Astrocyte (in vitro differentiated cells and primary cell): ENCODE measurements at regions not wholly inside any gene's neighbourhood (a gene's known extent, or its start where the extent isn't known, plus 50 kb on each side); places are given as distances from the start of the nearest gene placed in this dataset.
A peak's percentile ranks its signal among the peaks of the same experiment; 100 is the strongest.

ENCODE experiments used
- DNase-seq: peaks from one replicate; pipeline ENCODE4 v3.0.0-alpha.2; 2010; ENCODE audit warnings: low read depth
- FAIRE-seq: peaks from 2 replicates; lab custom pipeline; 2011; peaks lifted over from hg19 to GRCh38; lab: Jason Lieb, UNC
- H2AFZ ChIP-seq: 2 replicates; pipeline ENCODE4 v1.6.0; 2012; ENCODE audit warnings: low read depth, low read length, inconsistent platforms
- H3K27ac ChIP-seq: 2 replicates; pipeline ENCODE4 v1.5.1; 2011; ENCODE audit warnings: low read depth, low read length, inconsistent platforms
- H3K27me3 ChIP-seq: 2 replicates; pipeline ENCODE4 v1.6.0; 2011; ENCODE audit warnings: low read length, inconsistent platforms; ENCODE audit not compliant: insufficient read depth
- H3K36me3 ChIP-seq: 2 replicates; pipeline ENCODE4 v1.5.1; 2011; ENCODE audit warnings: low read length, inconsistent platforms; ENCODE audit not compliant: insufficient read depth
- H3K4me1 ChIP-seq: 2 replicates; pipeline ENCODE4 v1.5.1; 2011; ENCODE audit warnings: low read length, inconsistent platforms; ENCODE audit not compliant: insufficient read depth
- H3K4me2 ChIP-seq: 2 replicates; pipeline ENCODE4 v1.6.0; 2012; ENCODE audit warnings: low read length, inconsistent platforms
- H3K4me3 ChIP-seq: 2 replicates; pipeline ENCODE4 v1.5.1; 2011; ENCODE audit warnings: low read depth, mild to moderate bottlenecking, low read length, inconsistent platforms; ENCODE audit not compliant: insufficient read depth
- H3K79me2 ChIP-seq: 2 replicates; pipeline ENCODE4 v1.6.0; 2012; ENCODE audit warnings: mild to moderate bottlenecking, low read length, inconsistent platforms; ENCODE audit not compliant: insufficient read depth
- H3K9ac ChIP-seq: 2 replicates; pipeline ENCODE4 v1.6.0; 2012; ENCODE audit warnings: mild to moderate bottlenecking, low read length, inconsistent platforms
- H3K9me3 ChIP-seq: 2 replicates; pipeline ENCODE4 v1.5.1; 2012; ENCODE audit warnings: low read depth, mild to moderate bottlenecking, low read length, inconsistent platforms; ENCODE audit not compliant: insufficient read depth
- H4K20me1 ChIP-seq: 2 replicates; pipeline ENCODE4 v1.6.0; 2012; ENCODE audit warnings: low read length, inconsistent platforms; ENCODE audit not compliant: insufficient read depth
- H3K27ac Mint-ChIP-seq: one replicate; pipeline ENCODE4 v1.8.0; 2021; ENCODE audit warnings: mild to moderate bottlenecking, mixed read lengths; ENCODE audit not compliant: unreplicated experiment
- H3K27me3 Mint-ChIP-seq: one replicate; pipeline ENCODE4 v1.8.0; 2021; ENCODE audit warnings: low read depth, mixed read lengths; ENCODE audit not compliant: unreplicated experiment
- H3K36me3 Mint-ChIP-seq: one replicate; pipeline ENCODE4 v1.8.0; 2021; ENCODE audit warnings: low read depth, mixed read lengths; ENCODE audit not compliant: unreplicated experiment
- H3K4me1 Mint-ChIP-seq: one replicate; pipeline ENCODE4 v1.8.0; 2021; ENCODE audit warnings: low read depth, mixed read lengths; ENCODE audit not compliant: unreplicated experiment
- H3K4me3 Mint-ChIP-seq: one replicate; pipeline ENCODE4 v1.8.0; 2021; ENCODE audit warnings: mild to moderate bottlenecking, moderate library complexity, mixed read lengths; ENCODE audit not compliant: unreplicated experiment
- H3K9me3 Mint-ChIP-seq: one replicate; pipeline ENCODE4 v1.8.0; 2021; ENCODE audit warnings: mild to moderate bottlenecking, mixed read lengths; ENCODE audit not compliant: unreplicated experiment
- EZH2 ChIP-seq: IDR thresholded peaks from 2 replicates; pipeline ENCODE4 v1.6.1; 2012; ENCODE audit warnings: mild to moderate bottlenecking, low read length, inconsistent platforms; ENCODE audit not compliant: insufficient read depth
- TF ChIP-seq, protein P1 (sequence below): IDR thresholded peaks from 2 replicates; pipeline ENCODE4 v1.5.1; 2011; ENCODE audit warnings: low read depth, mild to moderate bottlenecking, inconsistent platforms, low read length, moderate library complexity; ENCODE audit not compliant: insufficient read depth

DNA sequence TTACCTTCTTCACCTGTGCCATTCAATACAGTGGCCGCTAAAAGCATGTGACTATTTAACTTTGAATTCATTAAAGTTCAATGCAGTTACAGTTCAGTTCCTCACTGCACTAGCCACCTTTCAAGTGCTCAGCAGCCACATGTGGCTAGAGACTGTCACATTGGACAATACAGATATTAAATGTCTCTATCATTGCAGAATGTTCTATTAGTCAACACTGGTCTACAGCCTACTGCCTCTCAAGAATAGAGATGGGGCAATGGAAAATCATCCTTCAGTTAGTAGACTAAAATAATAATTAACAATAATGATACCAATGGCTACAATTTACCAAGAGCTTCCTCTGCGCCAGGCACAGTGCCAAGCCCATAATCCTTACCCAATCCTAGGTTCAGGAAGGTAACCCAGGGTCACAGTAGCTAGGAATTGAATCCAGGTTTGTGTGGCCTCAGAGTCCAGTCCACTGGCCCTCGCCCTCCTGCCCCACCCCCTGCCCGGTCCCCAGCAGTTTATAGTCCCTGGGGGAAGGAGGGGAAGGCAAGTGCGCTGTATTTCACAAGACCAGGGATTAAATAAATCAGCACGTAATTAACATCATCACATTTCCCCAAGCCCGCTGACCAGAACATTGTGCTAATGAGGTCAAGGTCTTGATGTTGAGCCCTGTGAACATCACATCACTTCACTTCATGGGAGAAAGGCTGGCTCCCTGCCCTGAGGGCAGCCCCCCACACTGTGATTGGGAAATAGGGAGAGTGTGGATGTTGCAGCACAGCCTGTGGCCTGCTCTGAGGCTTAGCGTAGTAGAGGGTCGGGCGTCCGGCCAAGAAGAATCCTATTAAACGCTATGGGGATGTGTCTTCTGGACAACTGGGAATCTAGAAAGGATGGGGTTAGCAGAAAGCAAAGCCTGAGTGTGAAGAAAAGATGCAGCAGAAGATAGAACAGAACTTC lies 147.2 kb downstream of the VEGFA start:
- FAIRE-seq (no peak), DNase-seq (no peak)
- H3K4me1 Mint-ChIP-seq = peaks cover 29% of the 10 kb centered on the region
- no peak overlapping the region for H3K27ac Mint-ChIP-seq
- peaks cover 2% of the 10 kb centered on the region for H3K9me3 Mint-ChIP-seq
- peaks cover 10% of the 10 kb centered on the region for H3K27me3 Mint-ChIP-seq
- no peaks in the 10 kb centered on the region for H3K36me3 Mint-ChIP-seq
- no peak overlapping the region for H2AFZ ChIP-seq
- no peaks in the 10 kb centered on the region for H3K27me3 ChIP-seq
- H3K9me3 ChIP-seq = no peaks in the 10 kb centered on the region
- no peaks in the 10 kb centered on the region for H3K79me2 ChIP-seq
- TF ChIP-seq EZH2 = no peak
- TF ChIP-seq, protein P1, sequence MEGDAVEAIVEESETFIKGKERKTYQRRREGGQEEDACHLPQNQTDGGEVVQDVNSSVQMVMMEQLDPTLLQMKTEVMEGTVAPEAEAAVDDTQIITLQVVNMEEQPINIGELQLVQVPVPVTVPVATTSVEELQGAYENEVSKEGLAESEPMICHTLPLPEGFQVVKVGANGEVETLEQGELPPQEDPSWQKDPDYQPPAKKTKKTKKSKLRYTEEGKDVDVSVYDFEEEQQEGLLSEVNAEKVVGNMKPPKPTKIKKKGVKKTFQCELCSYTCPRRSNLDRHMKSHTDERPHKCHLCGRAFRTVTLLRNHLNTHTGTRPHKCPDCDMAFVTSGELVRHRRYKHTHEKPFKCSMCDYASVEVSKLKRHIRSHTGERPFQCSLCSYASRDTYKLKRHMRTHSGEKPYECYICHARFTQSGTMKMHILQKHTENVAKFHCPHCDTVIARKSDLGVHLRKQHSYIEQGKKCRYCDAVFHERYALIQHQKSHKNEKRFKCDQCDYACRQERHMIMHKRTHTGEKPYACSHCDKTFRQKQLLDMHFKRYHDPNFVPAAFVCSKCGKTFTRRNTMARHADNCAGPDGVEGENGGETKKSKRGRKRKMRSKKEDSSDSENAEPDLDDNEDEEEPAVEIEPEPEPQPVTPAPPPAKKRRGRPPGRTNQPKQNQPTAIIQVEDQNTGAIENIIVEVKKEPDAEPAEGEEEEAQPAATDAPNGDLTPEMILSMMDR = no peak
- H3K9ac ChIP-seq = no peak overlapping the region
- H3K27ac ChIP-seq = no peak overlapping the region
- H3K4me1 ChIP-seq = peaks cover 12% of the 10 kb centered on the region
- H3K4me3 Mint-ChIP-seq = no peak overlapping the region
- no peaks in the 10 kb centered on the region for H4K20me1 ChIP-seq
- H3K4me3 ChIP-seq = no peak overlapping the region
- no peaks in the 10 kb centered on the region for H3K36me3 ChIP-seq
- no peak overlapping the region for H3K4me2 ChIP-seq

DNA sequence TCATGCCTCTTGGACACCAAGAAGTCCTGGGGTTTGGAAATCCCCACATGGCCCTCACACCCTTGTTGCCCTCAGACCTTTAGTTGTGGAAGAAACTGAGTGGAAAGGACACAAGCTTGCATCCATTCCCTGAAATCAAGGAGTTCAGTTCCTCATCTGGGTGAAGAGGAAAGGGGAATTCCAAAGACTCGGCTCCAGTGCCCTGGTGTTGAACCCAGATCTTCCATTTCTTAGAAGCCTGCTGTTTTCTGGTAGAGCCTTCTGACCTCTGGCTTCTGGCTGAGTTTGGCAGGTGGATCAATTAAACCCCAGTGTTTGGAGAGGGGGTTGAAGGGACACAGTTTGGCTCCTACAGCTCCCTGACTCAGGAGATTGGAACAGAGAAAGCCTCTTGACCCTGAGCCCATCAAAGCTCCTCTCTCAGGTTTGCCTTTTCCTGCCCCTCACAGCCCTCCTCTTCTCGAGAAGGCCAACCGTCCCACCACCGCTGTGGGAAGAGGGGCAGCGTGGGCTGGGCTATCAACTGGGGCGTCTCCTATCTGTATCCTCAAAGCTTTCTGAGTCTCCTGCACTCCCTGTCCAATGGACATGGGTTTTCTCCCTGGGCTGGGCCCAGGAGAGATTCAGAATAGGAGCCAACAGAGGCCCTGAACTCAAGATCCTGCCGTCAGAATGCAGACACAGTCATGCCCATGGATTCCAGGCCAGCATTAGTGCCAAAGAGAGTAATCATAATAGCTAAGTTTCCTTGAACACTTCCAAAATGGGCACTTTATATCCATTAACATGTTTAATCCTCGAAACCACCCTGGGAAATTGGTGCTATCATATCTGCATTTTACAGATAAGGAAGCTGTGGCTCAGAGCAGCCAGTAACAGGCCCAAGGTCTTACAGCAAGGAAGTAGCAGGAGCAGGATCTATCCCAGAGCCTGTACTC lies 146.2 kb downstream of the VEGFA start:
- peaks cover 17% of the 10 kb centered on the region for H3K4me1 ChIP-seq
- H3K4me1 Mint-ChIP-seq = peaks cover 37% of the 10 kb centered on the region
- H3K9ac ChIP-seq = no peak overlapping the region

More for the DNA sequence above, 146.2 kb downstream of the VEGFA start:
- Histone ChIP-seq H3K9me3 (no peaks in the 10 kb centered on the region), H4K20me1 (no peaks in the 10 kb centered on the region), H3K4me2 (no peak overlapping the region), H3K27ac (no peak overlapping the region), H3K79me2 (no peaks in the 10 kb centered on the region), H3K4me3 (no peak overlapping the region), H3K27me3 (no peaks in the 10 kb centered on the region), H3K36me3 (no peaks in the 10 kb centered on the region), H2AFZ (no peak overlapping the region)
- DNase-seq (peak; percentile 58), FAIRE-seq (no peak)
- no peak for TF ChIP-seq EZH2
- TF ChIP-seq, protein P1 = no peak
- peaks cover 2% of the 10 kb centered on the region for H3K9me3 Mint-ChIP-seq
- H3K27me3 Mint-ChIP-seq = peaks cover 10% of the 10 kb centered on the region
- H3K4me3 Mint-ChIP-seq = no peak overlapping the region
- no peak overlapping the region for H3K27ac Mint-ChIP-seq
- H3K36me3 Mint-ChIP-seq = no peaks in the 10 kb centered on the region
